Mucosa of rectum (tissue), 2 donors: ENCODE measurements at regions not wholly inside any gene's neighbourhood (a gene's known extent, or its start where the extent isn't known, plus 50 kb on each side); places are given as distances from the start of the nearest gene placed in this dataset.

Experiments
- H3K27ac ChIP-seq, 2 donors: one replicate each; pipeline ENCODE4 v1.7.0; 2013; ENCODE audit warnings: inconsistent platforms in 2 of 2, low read depth in 2 of 2, low read length in 2 of 2
- H3K27me3 ChIP-seq, 2 donors: one replicate each; pipeline ENCODE4 v1.7.0; 2013; ENCODE audit warnings: low read length in 2 of 2; ENCODE audit not compliant: control insufficient read depth in 2 of 2, insufficient read depth in 2 of 2
- H3K36me3 ChIP-seq, 2 donors: one replicate each; pipeline ENCODE4 v1.7.0; 2013; ENCODE audit warnings: low read length in 2 of 2; ENCODE audit not compliant: control insufficient read depth in 2 of 2, insufficient read depth in 2 of 2
- H3K4me1 ChIP-seq, 2 donors: one replicate each; pipeline ENCODE4 v1.7.0; 2013; ENCODE audit warnings: low read length in 2 of 2, mild to moderate bottlenecking in 1 of 2; ENCODE audit not compliant: control insufficient read depth in 2 of 2, insufficient read depth in 2 of 2
- H3K4me3 ChIP-seq, 2 donors: one replicate each; pipeline ENCODE4 v1.7.0; 2013; ENCODE audit warnings: low read length in 2 of 2
- H3K9ac ChIP-seq, 2 donors: one replicate each; pipeline ENCODE4 v1.7.0; 2013; ENCODE audit warnings: low read length in 2 of 2, low read depth in 1 of 2, mild to moderate bottlenecking in 1 of 2
- H3K9me3 ChIP-seq, 2 donors: one replicate each; pipeline ENCODE4 v1.7.0; 2013; ENCODE audit warnings: low read length in 2 of 2; ENCODE audit not compliant: control insufficient read depth in 2 of 2
- donor health status: healthy.
- donor health status: Normal muscosa, but diverticular disease.

- no peaks in the 10 kb centered on the region for H3K9me3 ChIP-seq
- H3K9ac ChIP-seq, result no peak overlapping the region
- no peaks in the 10 kb centered on the region for H3K36me3 ChIP-seq
- H3K4me1 ChIP-seq, result no peaks in the 10 kb centered on the region
- no peak overlapping the region for H3K4me3 ChIP-seq
- H3K27me3 ChIP-seq, result no peaks in the 10 kb centered on the region
- no peak overlapping the region for H3K27ac ChIP-seq
Measured at GRCh38 chr17:83151056-83151441, 71.6 kb downstream of the METRNL start.

GRCh38 chr17:83151442-83152226, 72.2 kb downstream of the METRNL start:
- no peak overlapping the region for H3K4me3 ChIP-seq
- no peaks in the 10 kb centered on the region for H3K27me3 ChIP-seq
- no peaks in the 10 kb centered on the region for H3K9me3 ChIP-seq
- H3K27ac ChIP-seq, result no peak overlapping the region
- H3K36me3 ChIP-seq, result no peaks in the 10 kb centered on the region
- H3K4me1 ChIP-seq, result no peaks in the 10 kb centered on the region
- H3K9ac ChIP-seq, result no peak overlapping the region

GRCh38 chr17:83152227-83152744, 72.9 kb downstream of the METRNL start:
- H3K9ac ChIP-seq, result no peak overlapping the region
- no peaks in the 10 kb centered on the region for H3K9me3 ChIP-seq
- H3K4me1 ChIP-seq, result no peaks in the 10 kb centered on the region
- no peak overlapping the region for H3K4me3 ChIP-seq
- H3K27ac ChIP-seq, result no peak overlapping the region
- H3K36me3 ChIP-seq, result no peaks in the 10 kb centered on the region
- H3K27me3 ChIP-seq, result no peaks in the 10 kb centered on the region

GRCh38 chr17:83152745-83153611, 73.6 kb downstream of the METRNL start:
- H3K4me3 ChIP-seq, result no peak overlapping the region

GRCh38 chr17:83153681-83154310, 74.4 kb downstream of the METRNL start:
- Histone ChIP-seq H3K27me3 (no peaks in the 10 kb centered on the region), H3K36me3 (no peaks in the 10 kb centered on the region), H3K4me1 (no peaks in the 10 kb centered on the region), H3K9ac (no peak overlapping the region), H3K4me3 (no peak overlapping the region), H3K9me3 (no peaks in the 10 kb centered on the region), H3K27ac (no peak overlapping the region)

More at GRCh38 chr17:83152745-83153611, 73.6 kb downstream of the METRNL start:
- H3K36me3 ChIP-seq, result no peaks in the 10 kb centered on the region
- H3K27ac ChIP-seq, result no peak overlapping the region
- H3K9me3 ChIP-seq, result no peaks in the 10 kb centered on the region
- no peaks in the 10 kb centered on the region for H3K27me3 ChIP-seq
- H3K4me1 ChIP-seq, result no peaks in the 10 kb centered on the region
- H3K9ac ChIP-seq, result no peak overlapping the region

GRCh38 chr17:83154311-83155127, 75.1 kb downstream of the METRNL start:
- no peaks in the 10 kb centered on the region for H3K27me3 ChIP-seq
- no peaks in the 10 kb centered on the region for H3K36me3 ChIP-seq
- no peaks in the 10 kb centered on the region for H3K4me1 ChIP-seq
- H3K9ac ChIP-seq, result no peak overlapping the region
- no peak overlapping the region for H3K4me3 ChIP-seq
- H3K27ac ChIP-seq, result no peak overlapping the region
- H3K9me3 ChIP-seq, result no peaks in the 10 kb centered on the region

GRCh38 chr17:83155128-83156121, 76.0 kb downstream of the METRNL start:
- H3K9me3 ChIP-seq, result no peaks in the 10 kb centered on the region
- H3K9ac ChIP-seq, result no peak overlapping the region
- no peaks in the 10 kb centered on the region for H3K4me1 ChIP-seq
- H3K27ac ChIP-seq, result no peak overlapping the region
- H3K27me3 ChIP-seq, result no peaks in the 10 kb centered on the region
- H3K36me3 ChIP-seq, result no peaks in the 10 kb centered on the region
- no peak overlapping the region for H3K4me3 ChIP-seq

- H3K27ac ChIP-seq, result no peak overlapping the region
- H3K9ac ChIP-seq, result no peak overlapping the region
- no peaks in the 10 kb centered on the region for H3K9me3 ChIP-seq
- H3K36me3 ChIP-seq, result no peaks in the 10 kb centered on the region
- no peaks in the 10 kb centered on the region for H3K27me3 ChIP-seq
- H3K4me1 ChIP-seq, result no peaks in the 10 kb centered on the region
- no peak overlapping the region for H3K4me3 ChIP-seq
Measured at GRCh38 chr17:83156408-83156807, 77.0 kb downstream of the METRNL start.
